A549 (cell line): ENCODE measurements at regions not wholly inside any gene's neighbourhood (a gene's known extent, or its start where the extent isn't known, plus 50 kb on each side); places are given as distances from the start of the nearest gene placed in this dataset.

Source experiments
- FOSB ChIP-seq: fragments of 250-450 bp; sonication (Bioruptor Pico); IDR thresholded peaks from 2 replicates; pipeline ENCODE4 v1.5.0; 2020; ENCODE audit warnings: mild to moderate bottlenecking, moderate library complexity
- MAZ ChIP-seq: fragments of 150-350 bp; IDR thresholded peaks from 2 replicates; pipeline ENCODE4 v1.6.1; 2014; ENCODE audit warnings: antibody characterized with exemption, low read depth, low read length, borderline replicate concordance
- MYC ChIP-seq: IDR thresholded peaks from 2 replicates; pipeline ENCODE4 v1.6.1; 2012; ENCODE audit warnings: mild to moderate bottlenecking, inconsistent platforms, low read length, improper control_type of control experiment, borderline replicate concordance
- TF ChIP-seq, protein P1 (sequence below): fragments of >200 bp; sonication (Bioruptor Twin); formaldehyde crosslinking; IDR thresholded peaks from 3 replicates; pipeline ENCODE4 v1.5.1; 2016
- TF ChIP-seq, protein P2 (sequence below): IDR thresholded peaks from 2 replicates; pipeline ENCODE4 v1.6.1; 2012

DNA sequence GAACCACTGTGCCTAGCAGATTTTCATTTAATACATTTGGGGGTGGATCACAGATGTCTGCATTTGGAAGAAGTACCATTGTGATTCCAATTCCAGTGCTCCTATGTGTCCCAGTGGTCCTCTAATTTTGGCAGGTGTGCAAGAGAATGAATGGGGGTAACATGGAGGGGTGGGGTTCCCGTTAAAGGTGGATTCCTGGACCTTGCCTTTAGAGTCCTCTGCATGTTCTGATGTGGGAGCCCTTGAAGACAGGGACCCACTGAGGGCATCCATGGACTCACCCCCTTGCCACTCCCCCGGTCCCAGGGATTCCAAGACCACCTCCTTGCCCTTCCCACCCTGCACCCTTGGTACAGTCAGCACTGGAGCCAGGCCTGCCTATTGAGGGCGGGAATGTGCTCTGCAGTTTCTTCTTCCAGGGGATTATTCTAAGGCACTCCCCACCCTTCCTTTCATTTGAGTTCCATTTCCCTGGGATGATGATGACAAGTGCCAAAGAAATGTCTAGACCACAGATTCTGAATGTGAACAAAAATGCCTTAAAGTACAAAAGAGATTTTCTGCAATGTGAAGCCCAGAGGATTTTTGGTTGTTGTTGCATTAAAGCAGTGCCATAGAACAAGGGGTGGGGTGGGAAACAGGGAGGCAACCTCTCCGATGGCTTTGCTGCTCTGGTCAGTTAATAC is 119.4 kb upstream of the PTCH1 start:
- TF ChIP-seq MAZ: no peak
- TF ChIP-seq, protein P1, sequence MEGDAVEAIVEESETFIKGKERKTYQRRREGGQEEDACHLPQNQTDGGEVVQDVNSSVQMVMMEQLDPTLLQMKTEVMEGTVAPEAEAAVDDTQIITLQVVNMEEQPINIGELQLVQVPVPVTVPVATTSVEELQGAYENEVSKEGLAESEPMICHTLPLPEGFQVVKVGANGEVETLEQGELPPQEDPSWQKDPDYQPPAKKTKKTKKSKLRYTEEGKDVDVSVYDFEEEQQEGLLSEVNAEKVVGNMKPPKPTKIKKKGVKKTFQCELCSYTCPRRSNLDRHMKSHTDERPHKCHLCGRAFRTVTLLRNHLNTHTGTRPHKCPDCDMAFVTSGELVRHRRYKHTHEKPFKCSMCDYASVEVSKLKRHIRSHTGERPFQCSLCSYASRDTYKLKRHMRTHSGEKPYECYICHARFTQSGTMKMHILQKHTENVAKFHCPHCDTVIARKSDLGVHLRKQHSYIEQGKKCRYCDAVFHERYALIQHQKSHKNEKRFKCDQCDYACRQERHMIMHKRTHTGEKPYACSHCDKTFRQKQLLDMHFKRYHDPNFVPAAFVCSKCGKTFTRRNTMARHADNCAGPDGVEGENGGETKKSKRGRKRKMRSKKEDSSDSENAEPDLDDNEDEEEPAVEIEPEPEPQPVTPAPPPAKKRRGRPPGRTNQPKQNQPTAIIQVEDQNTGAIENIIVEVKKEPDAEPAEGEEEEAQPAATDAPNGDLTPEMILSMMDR: no peak
- TF ChIP-seq, protein P2, sequence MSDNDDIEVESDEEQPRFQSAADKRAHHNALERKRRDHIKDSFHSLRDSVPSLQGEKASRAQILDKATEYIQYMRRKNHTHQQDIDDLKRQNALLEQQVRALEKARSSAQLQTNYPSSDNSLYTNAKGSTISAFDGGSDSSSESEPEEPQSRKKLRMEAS: no peak
- TF ChIP-seq MYC: no peak
- TF ChIP-seq FOSB (CRISPR knock-in tag): no peak
